Activated effector memory CD4-positive, alpha-beta T cell treated with anti-CD3 and anti-CD28 coated beads, Interleukin-2, amount 50 U/mL, for 16 hours (primary cell): ENCODE measurements at regions not wholly inside any gene's neighbourhood (a gene's known extent, or its start where the extent isn't known, plus 50 kb on each side); places are given as distances from the start of the nearest gene placed in this dataset.

Experiments
- DNase-seq: peaks from one replicate; pipeline ENCODE4 v3.0.0-alpha.2; 2020

- DNase-seq = no peak
Observed at GRCh38 chr2:180122874-180123273, 115.8 kb upstream of the CWC22 start.

- DNase-seq = no peak
Observed at GRCh38 chr2:180115675-180116074, 108.6 kb upstream of the CWC22 start.

GRCh38 chr2:180115269-180115668 is 108.2 kb upstream of the CWC22 start:
- DNase-seq = no peak

GRCh38 chr2:180111901-180112300 is 104.8 kb upstream of the CWC22 start:
- no peak for DNase-seq

GRCh38 chr2:180110469-180110868 is 103.4 kb upstream of the CWC22 start:
- DNase-seq = no peak

GRCh38 chr2:180101846-180102245 is 94.7 kb upstream of the CWC22 start:
- no peak for DNase-seq

- no peak for DNase-seq
Observed at GRCh38 chr2:180099308-180099707, 92.2 kb upstream of the CWC22 start.

- DNase-seq = no peak
Observed at GRCh38 chr2:180085144-180085543, 78.0 kb upstream of the CWC22 start.

- no peak for DNase-seq
Observed at GRCh38 chr2:180077295-180077906, 70.3 kb upstream of the CWC22 start.

GRCh38 chr2:180075870-180076269 is 68.8 kb upstream of the CWC22 start:
- no peak for DNase-seq

GRCh38 chr2:180071797-180072196 is 64.7 kb upstream of the CWC22 start:
- DNase-seq = no peak

GRCh38 chr2:180063494-180064092 is 56.5 kb upstream of the CWC22 start:
- DNase-seq = no peak

- DNase-seq = no peak
Observed at GRCh38 chr2:180062178-180062577, 55.1 kb upstream of the CWC22 start.

- DNase-seq = no peak
Observed at GRCh38 chr2:180061546-180061945, 54.4 kb upstream of the CWC22 start.

- no peak for DNase-seq
Observed at GRCh38 chr2:180061085-180061484, 54.0 kb upstream of the CWC22 start.

GRCh38 chr2:180058993-180059392 is 51.9 kb upstream of the CWC22 start:
- DNase-seq = no peak

GRCh38 chr2:180057706-180058412 is 50.8 kb upstream of the CWC22 start:
- DNase-seq = no peak
